ENCODE measurements at regions not wholly inside any gene's neighbourhood (a gene's known extent, or its start where the extent isn't known, plus 50 kb on each side); places are given as distances from the start of the nearest gene placed in this dataset.

DNA sequence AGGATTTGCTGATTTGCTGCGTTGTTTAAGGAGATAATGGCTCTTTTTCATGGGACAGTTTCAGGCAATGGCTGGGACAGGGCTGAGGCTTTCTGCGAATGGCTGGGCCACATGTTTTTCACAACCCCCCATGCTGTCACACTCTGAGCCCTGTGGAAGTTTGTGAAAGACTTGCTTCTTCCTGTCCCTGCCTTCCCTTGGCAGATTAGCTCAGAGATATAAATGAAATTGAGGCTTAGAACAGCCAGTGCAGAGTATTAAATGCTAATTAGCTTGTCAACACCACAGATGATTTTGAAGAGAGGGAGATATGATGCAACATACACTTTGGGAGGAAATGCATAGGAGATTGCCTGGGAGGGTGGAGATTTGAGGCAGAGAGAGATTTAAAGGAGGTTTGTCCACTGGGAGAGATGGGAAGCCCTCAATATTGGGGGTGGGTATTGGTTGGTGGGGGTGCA is 232.0 kb downstream of the SH2D4B start:
- TF ChIP-seq ZFP3 (CRISPR knock-in tag; IDR thresholded peaks at IDR 0.05) (no peak), BACH2 (CRISPR knock-in tag; IDR thresholded peaks at IDR 0.05; ENCODE audit: borderline replicate concordance) (no peak), RARB (CRISPR knock-in tag; IDR thresholded peaks at IDR 0.05) (no peak), CSDC2 (CRISPR knock-in tag; IDR thresholded peaks at IDR 0.05) (no peak), TCF4 (CRISPR knock-in tag; IDR thresholded peaks at IDR 0.05; ENCODE audit: borderline replicate concordance) (no peak), TOX (CRISPR knock-in tag; IDR thresholded peaks at IDR 0.05; ENCODE audit: borderline replicate concordance) (no peak), ZNF8 (CRISPR knock-in tag; IDR thresholded peaks at IDR 0.05) (no peak), ESRRG (CRISPR knock-in tag; IDR thresholded peaks at IDR 0.05) (no peak), PPARA (CRISPR knock-in tag; IDR thresholded peaks at IDR 0.05; ENCODE audit: borderline replicate concordance) (no peak), ZFP30 (CRISPR knock-in tag; IDR thresholded peaks at IDR 0.05) (no peak), ARNTL (CRISPR knock-in tag; IDR thresholded peaks at IDR 0.05; ENCODE audit: borderline replicate concordance, low read depth) (no peak), SNAI2 (CRISPR knock-in tag; IDR thresholded peaks at IDR 0.05) (no peak), ZNF70 (CRISPR knock-in tag; IDR thresholded peaks at IDR 0.05) (no peak), ZC3H10 (CRISPR knock-in tag; IDR thresholded peaks at IDR 0.05) (no peak)
- TF ChIP-seq, protein P1, sequence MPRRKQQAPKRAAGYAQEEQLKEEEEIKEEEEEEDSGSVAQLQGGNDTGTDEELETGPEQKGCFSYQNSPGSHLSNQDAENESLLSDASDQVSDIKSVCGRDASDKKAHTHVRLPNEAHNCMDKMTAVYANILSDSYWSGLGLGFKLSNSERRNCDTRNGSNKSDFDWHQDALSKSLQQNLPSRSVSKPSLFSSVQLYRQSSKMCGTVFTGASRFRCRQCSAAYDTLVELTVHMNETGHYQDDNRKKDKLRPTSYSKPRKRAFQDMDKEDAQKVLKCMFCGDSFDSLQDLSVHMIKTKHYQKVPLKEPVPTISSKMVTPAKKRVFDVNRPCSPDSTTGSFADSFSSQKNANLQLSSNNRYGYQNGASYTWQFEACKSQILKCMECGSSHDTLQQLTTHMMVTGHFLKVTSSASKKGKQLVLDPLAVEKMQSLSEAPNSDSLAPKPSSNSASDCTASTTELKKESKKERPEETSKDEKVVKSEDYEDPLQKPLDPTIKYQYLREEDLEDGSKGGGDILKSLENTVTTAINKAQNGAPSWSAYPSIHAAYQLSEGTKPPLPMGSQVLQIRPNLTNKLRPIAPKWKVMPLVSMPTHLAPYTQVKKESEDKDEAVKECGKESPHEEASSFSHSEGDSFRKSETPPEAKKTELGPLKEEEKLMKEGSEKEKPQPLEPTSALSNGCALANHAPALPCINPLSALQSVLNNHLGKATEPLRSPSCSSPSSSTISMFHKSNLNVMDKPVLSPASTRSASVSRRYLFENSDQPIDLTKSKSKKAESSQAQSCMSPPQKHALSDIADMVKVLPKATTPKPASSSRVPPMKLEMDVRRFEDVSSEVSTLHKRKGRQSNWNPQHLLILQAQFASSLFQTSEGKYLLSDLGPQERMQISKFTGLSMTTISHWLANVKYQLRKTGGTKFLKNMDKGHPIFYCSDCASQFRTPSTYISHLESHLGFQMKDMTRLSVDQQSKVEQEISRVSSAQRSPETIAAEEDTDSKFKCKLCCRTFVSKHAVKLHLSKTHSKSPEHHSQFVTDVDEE (CRISPR knock-in tag; IDR thresholded peaks at IDR 0.05) = no peak
- TF ChIP-seq, protein P2, sequence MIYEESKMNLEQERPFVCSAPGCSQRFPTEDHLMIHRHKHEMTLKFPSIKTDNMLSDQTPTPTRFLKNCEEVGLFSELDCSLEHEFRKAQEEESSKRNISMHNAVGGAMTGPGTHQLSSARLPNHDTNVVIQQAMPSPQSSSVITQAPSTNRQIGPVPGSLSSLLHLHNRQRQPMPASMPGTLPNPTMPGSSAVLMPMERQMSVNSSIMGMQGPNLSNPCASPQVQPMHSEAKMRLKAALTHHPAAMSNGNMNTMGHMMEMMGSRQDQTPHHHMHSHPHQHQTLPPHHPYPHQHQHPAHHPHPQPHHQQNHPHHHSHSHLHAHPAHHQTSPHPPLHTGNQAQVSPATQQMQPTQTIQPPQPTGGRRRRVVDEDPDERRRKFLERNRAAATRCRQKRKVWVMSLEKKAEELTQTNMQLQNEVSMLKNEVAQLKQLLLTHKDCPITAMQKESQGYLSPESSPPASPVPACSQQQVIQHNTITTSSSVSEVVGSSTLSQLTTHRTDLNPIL (CRISPR knock-in tag; IDR thresholded peaks at IDR 0.05; ENCODE audit: low read depth) = no peak
- TF ChIP-seq, protein P3, sequence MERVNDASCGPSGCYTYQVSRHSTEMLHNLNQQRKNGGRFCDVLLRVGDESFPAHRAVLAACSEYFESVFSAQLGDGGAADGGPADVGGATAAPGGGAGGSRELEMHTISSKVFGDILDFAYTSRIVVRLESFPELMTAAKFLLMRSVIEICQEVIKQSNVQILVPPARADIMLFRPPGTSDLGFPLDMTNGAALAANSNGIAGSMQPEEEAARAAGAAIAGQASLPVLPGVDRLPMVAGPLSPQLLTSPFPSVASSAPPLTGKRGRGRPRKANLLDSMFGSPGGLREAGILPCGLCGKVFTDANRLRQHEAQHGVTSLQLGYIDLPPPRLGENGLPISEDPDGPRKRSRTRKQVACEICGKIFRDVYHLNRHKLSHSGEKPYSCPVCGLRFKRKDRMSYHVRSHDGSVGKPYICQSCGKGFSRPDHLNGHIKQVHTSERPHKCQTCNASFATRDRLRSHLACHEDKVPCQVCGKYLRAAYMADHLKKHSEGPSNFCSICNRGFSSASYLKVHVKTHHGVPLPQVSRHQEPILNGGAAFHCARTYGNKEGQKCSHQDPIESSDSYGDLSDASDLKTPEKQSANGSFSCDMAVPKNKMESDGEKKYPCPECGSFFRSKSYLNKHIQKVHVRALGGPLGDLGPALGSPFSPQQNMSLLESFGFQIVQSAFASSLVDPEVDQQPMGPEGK (CRISPR knock-in tag; IDR thresholded peaks at IDR 0.05; ENCODE audit: borderline replicate concordance) = no peak
- TF ChIP-seq, protein P4, sequence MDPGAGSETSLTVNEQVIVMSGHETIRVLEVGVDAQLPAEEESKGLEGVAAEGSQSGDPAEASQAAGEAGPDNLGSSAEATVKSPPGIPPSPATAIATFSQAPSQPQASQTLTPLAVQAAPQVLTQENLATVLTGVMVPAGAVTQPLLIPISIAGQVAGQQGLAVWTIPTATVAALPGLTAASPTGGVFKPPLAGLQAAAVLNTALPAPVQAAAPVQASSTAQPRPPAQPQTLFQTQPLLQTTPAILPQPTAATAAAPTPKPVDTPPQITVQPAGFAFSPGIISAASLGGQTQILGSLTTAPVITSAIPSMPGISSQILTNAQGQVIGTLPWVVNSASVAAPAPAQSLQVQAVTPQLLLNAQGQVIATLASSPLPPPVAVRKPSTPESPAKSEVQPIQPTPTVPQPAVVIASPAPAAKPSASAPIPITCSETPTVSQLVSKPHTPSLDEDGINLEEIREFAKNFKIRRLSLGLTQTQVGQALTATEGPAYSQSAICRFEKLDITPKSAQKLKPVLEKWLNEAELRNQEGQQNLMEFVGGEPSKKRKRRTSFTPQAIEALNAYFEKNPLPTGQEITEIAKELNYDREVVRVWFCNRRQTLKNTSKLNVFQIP (CRISPR knock-in tag; IDR thresholded peaks at IDR 0.05; ENCODE audit: borderline replicate concordance, low read depth) = no peak
- TF ChIP-seq, protein P5, sequence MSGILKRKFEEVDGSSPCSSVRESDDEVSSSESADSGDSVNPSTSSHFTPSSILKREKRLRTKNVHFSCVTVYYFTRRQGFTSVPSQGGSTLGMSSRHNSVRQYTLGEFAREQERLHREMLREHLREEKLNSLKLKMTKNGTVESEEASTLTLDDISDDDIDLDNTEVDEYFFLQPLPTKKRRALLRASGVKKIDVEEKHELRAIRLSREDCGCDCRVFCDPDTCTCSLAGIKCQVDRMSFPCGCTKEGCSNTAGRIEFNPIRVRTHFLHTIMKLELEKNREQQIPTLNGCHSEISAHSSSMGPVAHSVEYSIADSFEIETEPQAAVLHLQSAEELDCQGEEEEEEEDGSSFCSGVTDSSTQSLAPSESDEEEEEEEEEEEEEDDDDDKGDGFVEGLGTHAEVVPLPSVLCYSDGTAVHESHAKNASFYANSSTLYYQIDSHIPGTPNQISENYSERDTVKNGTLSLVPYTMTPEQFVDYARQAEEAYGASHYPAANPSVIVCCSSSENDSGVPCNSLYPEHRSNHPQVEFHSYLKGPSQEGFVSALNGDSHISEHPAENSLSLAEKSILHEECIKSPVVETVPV (CRISPR knock-in tag; IDR thresholded peaks at IDR 0.05) = no peak
- ATAC-seq = no peak

DNA sequence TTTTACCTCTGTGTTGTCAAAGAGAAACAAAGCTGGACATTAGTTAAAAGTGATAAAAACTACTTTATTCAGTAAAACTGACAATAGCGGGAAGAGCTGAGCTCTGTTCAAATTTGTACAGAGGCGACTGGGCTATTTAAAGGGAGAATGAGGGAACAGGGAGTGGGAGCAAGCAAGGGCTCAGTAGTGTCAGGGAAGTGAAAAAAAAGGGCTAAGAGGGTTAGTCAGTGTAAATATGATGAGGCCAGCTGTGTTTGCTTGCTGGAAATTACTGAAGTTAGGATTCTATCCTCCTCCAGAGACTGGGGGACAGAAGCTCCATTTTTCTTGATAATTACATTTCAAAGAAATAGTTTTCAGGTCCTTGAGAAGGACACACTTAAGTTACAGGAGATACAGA is 232.5 kb downstream of the SH2D4B start:
- no peak for ATAC-seq
- TF ChIP-seq, protein P1 (CRISPR knock-in tag; IDR thresholded peaks at IDR 0.05) = no peak
- TF ChIP-seq, protein P4 (CRISPR knock-in tag; IDR thresholded peaks at IDR 0.05; ENCODE audit: borderline replicate concordance, low read depth) = no peak
- TF ChIP-seq ESRRG (CRISPR knock-in tag; IDR thresholded peaks at IDR 0.05) = no peak
- TF ChIP-seq ZFP30 (CRISPR knock-in tag; IDR thresholded peaks at IDR 0.05) = no peak
- no peak for TF ChIP-seq ZNF565 (CRISPR knock-in tag; conservative IDR thresholded peaks at IDR 0.05; ENCODE audit: low read depth)
- no peak for TF ChIP-seq PPARA (CRISPR knock-in tag; IDR thresholded peaks at IDR 0.05; ENCODE audit: borderline replicate concordance)
- no peak for TF ChIP-seq ISL1 (CRISPR knock-in tag; IDR thresholded peaks at IDR 0.05)
- TF ChIP-seq, protein P2 (CRISPR knock-in tag; IDR thresholded peaks at IDR 0.05; ENCODE audit: low read depth) = no peak
- TF ChIP-seq ZFP3 (CRISPR knock-in tag; IDR thresholded peaks at IDR 0.05) = no peak
- no peak for TF ChIP-seq TOX (CRISPR knock-in tag; IDR thresholded peaks at IDR 0.05; ENCODE audit: borderline replicate concordance)
- no peak for TF ChIP-seq BACH2 (CRISPR knock-in tag; IDR thresholded peaks at IDR 0.05; ENCODE audit: borderline replicate concordance)
- TF ChIP-seq OSR1 (CRISPR knock-in tag; IDR thresholded peaks at IDR 0.05) = no peak
- no peak for TF ChIP-seq ZNF70 (CRISPR knock-in tag; IDR thresholded peaks at IDR 0.05)
- no peak for TF ChIP-seq ZNF8 (CRISPR knock-in tag; IDR thresholded peaks at IDR 0.05)
